ENCODE measurements at regions not wholly inside any gene's neighbourhood (a gene's known extent, or its start where the extent isn't known, plus 50 kb on each side); places are given as distances from the start of the nearest gene placed in this dataset.
"Not testable (repeated sequence)": the region's sequence is repeated elsewhere in the genome, so short reads cannot be mapped to it uniquely, and the experiment has no call there.

GRCh38 chr3:191085091-191085490 is 114.0 kb upstream of the OSTN start:
- no peak for DNase-seq
- Histone ChIP-seq H3K27ac (no peak overlapping the region), H3K9me3 (no peaks in the 10 kb centered on the region), H3K4me3 (no peak overlapping the region), H3K4me1 (no peaks in the 10 kb centered on the region), H3K36me3 (ENCODE audit: low read depth, missing control alignments) (no peaks in the 10 kb centered on the region), H3K27me3 (no peaks in the 10 kb centered on the region)
- intact Hi-C loops (cut with DNase I; ENCODE audit: low total_unique reads), result no loop called here
- TF ChIP-seq POLR2A (IDR thresholded peaks at IDR 0.05) (no peak), CTCF (IDR thresholded peaks at IDR 0.05) (no peak)
- 83 to 90% methylated on average over 3 of the region's 3 CpGs for WGBS, 2 donors

GRCh38 chr3:191078913-191079312 is 120.1 kb upstream of the OSTN start:
- H3K27ac ChIP-seq; intact Hi-C loops (cut with DNase I; ENCODE audit: low total_unique reads); H3K9me3 ChIP-seq; H3K27me3 ChIP-seq; H3K4me3 ChIP-seq; DNase-seq; H3K4me1 ChIP-seq; H3K36me3 ChIP-seq (ENCODE audit: low read depth, missing control alignments): not testable (repeated sequence)
- WGBS, 2 donors, result 93 to 94% methylated on average over 3 of the region's 3 CpGs

GRCh38 chr3:191076903-191077552 is 122.0 kb upstream of the OSTN start:
- intact Hi-C loops (cut with DNase I; ENCODE audit: low total_unique reads), result no loop called here

GRCh38 chr3:191074511-191074910 is 124.5 kb upstream of the OSTN start:
- Histone ChIP-seq H3K27me3 (no peaks in the 10 kb centered on the region), H3K4me3 (no peak overlapping the region), H3K4me1 (no peaks in the 10 kb centered on the region), H3K27ac (no peak overlapping the region), H3K9me3 (no peaks in the 10 kb centered on the region), H3K36me3 (ENCODE audit: low read depth, missing control alignments) (no peaks in the 10 kb centered on the region)
- 58 to 67% methylated on average over 5 of the region's 5 CpGs for WGBS, 2 donors
- DNase-seq, result no peak
- intact Hi-C loops (cut with DNase I; ENCODE audit: low total_unique reads), result no loop called here
- TF ChIP-seq CTCF (IDR thresholded peaks at IDR 0.05) (no peak), POLR2A (IDR thresholded peaks at IDR 0.05) (no peak)

More at GRCh38 chr3:191076903-191077552, 122.0 kb upstream of the OSTN start:
- no peak for TF ChIP-seq POLR2A (IDR thresholded peaks at IDR 0.05)
- TF ChIP-seq CTCF (IDR thresholded peaks at IDR 0.05), result no peak
- no peak overlapping the region for H3K27ac ChIP-seq
- H3K9me3 ChIP-seq, result no peaks in the 10 kb centered on the region
- no peaks in the 10 kb centered on the region for H3K36me3 ChIP-seq (ENCODE audit: low read depth, missing control alignments)
- H3K4me1 ChIP-seq, result no peaks in the 10 kb centered on the region
- no peak for DNase-seq
- WGBS, 2 donors, result 91 to 100% methylated on average over 1 to 2 of the region's 2 CpGs
- H3K27me3 ChIP-seq, result no peaks in the 10 kb centered on the region
- H3K4me3 ChIP-seq, result no peak overlapping the region

GRCh38 chr3:191070762-191071403 is 128.2 kb upstream of the OSTN start:
- 51 to 65% methylated on average over 4 of the region's 4 CpGs for WGBS, 2 donors
- Histone ChIP-seq H3K27me3 (no peaks in the 10 kb centered on the region), H3K9me3 (no peaks in the 10 kb centered on the region), H3K27ac (no peak overlapping the region), H3K36me3 (ENCODE audit: low read depth, missing control alignments) (no peaks in the 10 kb centered on the region), H3K4me3 (no peak overlapping the region), H3K4me1 (no peaks in the 10 kb centered on the region)
- no peak for DNase-seq
- TF ChIP-seq CTCF (IDR thresholded peaks at IDR 0.05), result no peak
- TF ChIP-seq POLR2A (IDR thresholded peaks at IDR 0.05), result no peak
- intact Hi-C loops (cut with DNase I; ENCODE audit: low total_unique reads), result no loop called here
